ENCODE measurements at regions not wholly inside any gene's neighbourhood (a gene's known extent, or its start where the extent isn't known, plus 50 kb on each side); places are given as distances from the start of the nearest gene placed in this dataset.

GRCh38 chr13:22012686-22013085, 341.8 kb downstream of the FGF9 start:
- TF ChIP-seq CTCF (tag by site-specific recombination; IDR thresholded peaks at IDR 0.05) (no peak), KLF7 (tag by site-specific recombination; IDR thresholded peaks at IDR 0.05; ENCODE audit: borderline replicate concordance) (no peak), ZNF335 (tag by site-specific recombination; conservative IDR thresholded peaks at IDR 0.05) (no peak), RBAK (tag by site-specific recombination; IDR thresholded peaks at IDR 0.05) (no peak), YY1 (tag by site-specific recombination; IDR thresholded peaks at IDR 0.05) (no peak), ZNF423 (tag by site-specific recombination; IDR thresholded peaks at IDR 0.05) (no peak), GFI1B (tag by site-specific recombination; IDR thresholded peaks at IDR 0.05) (no peak), ZBTB20 (tag by site-specific recombination; IDR thresholded peaks at IDR 0.05) (no peak), TSHZ1 (tag by site-specific recombination; IDR thresholded peaks at IDR 0.05; ENCODE audit: borderline replicate concordance) (no peak), ZNF292 (tag by site-specific recombination; IDR thresholded peaks at IDR 0.05; ENCODE audit: borderline replicate concordance, low read depth) (no peak), TRIM28 (IDR thresholded peaks at IDR 0.05; ENCODE audit: borderline replicate concordance, low read length) (no peak), ZNF274 (IDR thresholded peaks at IDR 0.05; ENCODE audit: low read length) (no peak), ZNF274 (tag by site-specific recombination; IDR thresholded peaks at IDR 0.05; ENCODE audit: borderline replicate concordance) (no peak), ZNF23 (tag by site-specific recombination; IDR thresholded peaks at IDR 0.05; ENCODE audit: borderline replicate concordance) (no peak)
- TF ChIP-seq, protein P1, sequence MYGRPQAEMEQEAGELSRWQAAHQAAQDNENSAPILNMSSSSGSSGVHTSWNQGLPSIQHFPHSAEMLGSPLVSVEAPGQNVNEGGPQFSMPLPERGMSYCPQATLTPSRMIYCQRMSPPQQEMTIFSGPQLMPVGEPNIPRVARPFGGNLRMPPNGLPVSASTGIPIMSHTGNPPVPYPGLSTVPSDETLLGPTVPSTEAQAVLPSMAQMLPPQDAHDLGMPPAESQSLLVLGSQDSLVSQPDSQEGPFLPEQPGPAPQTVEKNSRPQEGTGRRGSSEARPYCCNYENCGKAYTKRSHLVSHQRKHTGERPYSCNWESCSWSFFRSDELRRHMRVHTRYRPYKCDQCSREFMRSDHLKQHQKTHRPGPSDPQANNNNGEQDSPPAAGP (tag by site-specific recombination; IDR thresholded peaks at IDR 0.05): no peak
